ENCODE measurements at regions not wholly inside any gene's neighbourhood (a gene's known extent, or its start where the extent isn't known, plus 50 kb on each side); places are given as distances from the start of the nearest gene placed in this dataset.

GRCh38 chr14:89491711-89492381, 74.8 kb upstream of the FOXN3 start:
- Histone ChIP-seq H3K36me3 (ENCODE audit: control insufficient read depth, insufficient read depth, low read length) (no peaks in the 10 kb centered on the region), H3K9me1 (ENCODE audit: control insufficient read depth, insufficient read depth, low read length) (no peaks in the 10 kb centered on the region), H2AFZ (ENCODE audit: low read depth, low read length) (no peak overlapping the region), H3K27ac (ENCODE audit: extremely low read depth, low read depth, low read length) (no peak overlapping the region), H3K79me2 (ENCODE audit: control insufficient read depth, insufficient read depth, low read length) (no peaks in the 10 kb centered on the region), H3K9ac (ENCODE audit: insufficient read depth in 1 of 2, low read depth in 2 of 2, low read length in 2 of 2) (no peak overlapping the region), H3K4me1 (replicated peaks in 1 of 2; ENCODE audit: control insufficient read depth in 2 of 2, insufficient read depth in 2 of 2, low read length in 2 of 2) (no peaks in the 10 kb centered on the region), H3K27me3 (ENCODE audit: control insufficient read depth in 2 of 2, insufficient read depth in 2 of 2, low read length in 2 of 2) (peaks cover 2 to 16% of the 10 kb centered on the region in 2 experiments; a peak in 3 of 5 replicates), H3K9me3 (replicated peaks; ENCODE audit: control insufficient read depth, insufficient read depth, low read depth, low read length) (no peaks in the 10 kb centered on the region), H4K20me1 (replicated peaks; ENCODE audit: control insufficient read depth, insufficient read depth, low read length) (no peaks in the 10 kb centered on the region), H3K4me3 (no peak overlapping the region), H3K4me2 (ENCODE audit: insufficient read depth, low read length) (no peak overlapping the region)
- FAIRE-seq (no peak), ATAC-seq (no peak), DNase-seq (ENCODE audit: extremely low read depth in 1 of 4, low spot score in 3 of 4) (no peak)
- BruUV-seq (replicated peaks): no TSS peak
- in situ Hi-C loops (cut with MboI): no loop called here
- POLR2A ChIA-PET: no interaction called here
- CTCF ChIA-PET (ENCODE audit: low intra/inter-chr PET ratio): no interaction called here
- intact Hi-C loops (cut with micrococcal nuclease): no loop called here
- no peak for TF ChIP-seq ZNF324 (CRISPR knock-in tag; IDR thresholded peaks at IDR 0.05)
- no peak for TF ChIP-seq PRPF4 (IDR thresholded peaks at IDR 0.05; ENCODE audit: insufficient read depth, low read depth, low read length, poor library complexity, severe bottlenecking)
- TF ChIP-seq ARHGAP35 (IDR thresholded peaks at IDR 0.05; ENCODE audit: partially characterized antibody): no peak
- WGBS (ENCODE audit: insufficient coverage, low coverage, missing lambda C conversion rate): 0% methylated on average over 7 of the region's 8 CpGs

DNA sequence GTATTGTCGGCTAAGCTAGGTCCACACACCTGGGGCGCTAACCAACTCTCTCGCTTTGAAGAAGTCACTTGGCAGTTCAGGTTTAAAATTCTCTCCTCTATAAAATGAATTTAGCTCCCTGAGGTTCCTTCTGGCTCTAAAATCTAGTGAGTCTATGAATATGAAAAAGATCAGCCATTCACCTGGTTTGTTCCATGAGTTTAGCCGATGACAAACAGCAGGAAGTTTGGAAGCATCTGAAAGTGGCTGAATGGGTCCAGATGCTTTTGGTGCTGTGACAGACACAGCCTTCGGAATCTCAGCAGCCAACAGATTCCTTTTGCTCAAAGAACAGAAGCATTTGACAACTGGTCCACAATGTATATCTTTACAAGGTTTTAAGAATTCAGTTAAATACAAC, 73.4 kb upstream of the FOXN3 start:
- no TSS peak for BruUV-seq (replicated peaks)
- Histone ChIP-seq H3K4me1 (replicated peaks in 1 of 2; ENCODE audit: control insufficient read depth in 2 of 2, insufficient read depth in 2 of 2, low read length in 2 of 2) (no peaks in the 10 kb centered on the region), H3K4me2 (ENCODE audit: insufficient read depth, low read length) (no peak overlapping the region), H3K27me3 (ENCODE audit: control insufficient read depth in 2 of 2, insufficient read depth in 2 of 2, low read length in 2 of 2) (peaks cover 2 to 10% of the 10 kb centered on the region in 2 experiments; a peak in 3 of 5 replicates), H3K9me1 (ENCODE audit: control insufficient read depth, insufficient read depth, low read length) (no peaks in the 10 kb centered on the region), H4K20me1 (replicated peaks; ENCODE audit: control insufficient read depth, insufficient read depth, low read length) (no peaks in the 10 kb centered on the region), H3K79me2 (ENCODE audit: control insufficient read depth, insufficient read depth, low read length) (no peaks in the 10 kb centered on the region), H2AFZ (ENCODE audit: low read depth, low read length) (no peak overlapping the region), H3K9ac (ENCODE audit: insufficient read depth in 1 of 2, low read depth in 2 of 2, low read length in 2 of 2) (no peak overlapping the region), H3K27ac (ENCODE audit: extremely low read depth, low read depth, low read length) (no peak overlapping the region), H3K9me3 (replicated peaks; ENCODE audit: control insufficient read depth, insufficient read depth, low read depth, low read length) (no peaks in the 10 kb centered on the region), H3K4me3 (no peak overlapping the region), H3K36me3 (ENCODE audit: control insufficient read depth, insufficient read depth, low read length) (no peaks in the 10 kb centered on the region)
- CTCF ChIA-PET (ENCODE audit: low intra/inter-chr PET ratio): no interaction called here
- POLR2A ChIA-PET: interaction anchor here (0.6 kb wide), 1 partner anchor 88 kb away, joined by 3 read pairs; no protein-coding TSS in a partner anchor
- DNase-seq (ENCODE audit: extremely low read depth in 1 of 4, low spot score in 3 of 4) (no peak), FAIRE-seq (no peak), ATAC-seq (no peak)
- in situ Hi-C loops (cut with MboI) (no loop called here), intact Hi-C loops (cut with micrococcal nuclease) (no loop called here)
- WGBS (ENCODE audit: insufficient coverage, low coverage, missing lambda C conversion rate): 2% methylated on average over 5 of the region's 5 CpGs
- TF ChIP-seq ELK1 (CRISPR knock-in tag; IDR thresholded peaks at IDR 0.05) (no peak), PPARD (CRISPR knock-in tag; IDR thresholded peaks at IDR 0.05) (no peak), ZNF354B (CRISPR knock-in tag; IDR thresholded peaks at IDR 0.05) (no peak), ZNF655 (CRISPR knock-in tag; IDR thresholded peaks at IDR 0.05) (no peak), ZNF75A (CRISPR knock-in tag; IDR thresholded peaks at IDR 0.05) (no peak), BHLHE40 (IDR thresholded peaks at IDR 0.05; ENCODE audit: low read length) (no peak), SIN3A (IDR thresholded peaks at IDR 0.05; ENCODE audit: borderline replicate concordance in 2 of 2, control insufficient read depth in 1 of 2, low read depth in 2 of 2, low read length in 2 of 2) (no peak), HNRNPL (IDR thresholded peaks at IDR 0.05; ENCODE audit: low read depth, low read length) (no peak), ZNF146 (CRISPR knock-in tag; IDR thresholded peaks at IDR 0.05; ENCODE audit: unreplicated experiment) (no peak), ZNF277 (CRISPR knock-in tag; IDR thresholded peaks at IDR 0.05; ENCODE audit: borderline replicate concordance) (no peak)
